ENCODE measurements at regions not wholly inside any gene's neighbourhood (a gene's known extent, or its start where the extent isn't known, plus 50 kb on each side); places are given as distances from the start of the nearest gene placed in this dataset.

GRCh38 chr20:43799150-43799711, 72.4 kb upstream of the GTSF1L start:
- DNase-seq = no peak

- no peak for DNase-seq
Measured at GRCh38 chr20:43798291-43799149, 71.7 kb upstream of the GTSF1L start.

DNA sequence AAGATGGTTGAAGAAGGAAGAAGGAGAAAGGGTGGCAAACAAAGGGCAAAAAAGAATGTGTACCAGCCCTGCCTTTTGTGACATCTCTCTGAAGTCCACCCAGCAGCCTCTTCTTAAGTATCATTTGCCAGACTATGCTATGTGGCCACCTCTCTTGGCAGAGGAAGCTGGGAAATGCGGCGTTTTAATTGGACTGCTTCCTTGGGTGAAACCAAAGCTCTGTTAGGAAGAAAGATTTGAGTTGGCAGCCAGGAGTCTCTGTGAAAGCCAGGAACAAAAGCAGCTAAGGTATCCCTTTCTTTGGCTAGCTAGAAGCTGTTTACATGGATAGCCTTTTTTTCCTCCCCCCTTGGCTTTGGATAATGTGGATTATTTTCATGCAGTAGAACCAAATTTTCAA, 67.5 kb upstream of the GTSF1L start:
- no peak for DNase-seq

- no peak for DNase-seq
Measured at GRCh38 chr20:43789593-43789992, 62.8 kb upstream of the GTSF1L start.

DNA sequence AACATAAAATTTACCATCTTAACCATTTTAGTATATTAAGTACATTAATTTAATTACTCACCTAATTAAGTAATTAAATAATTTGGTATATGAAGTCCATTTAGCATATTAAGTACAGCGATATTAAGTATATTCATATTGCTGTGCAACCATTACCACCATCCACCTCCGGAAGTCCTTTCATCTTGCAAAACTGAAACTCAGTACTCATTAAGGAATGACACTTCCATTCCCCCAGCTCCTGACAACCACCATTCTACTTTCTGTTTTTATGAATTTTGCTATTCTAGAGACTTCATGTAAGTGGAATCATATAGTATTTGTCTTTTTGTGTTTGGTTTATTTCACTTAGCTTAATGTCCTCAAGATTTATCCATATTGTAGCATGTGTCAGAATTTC, 61.1 kb upstream of the GTSF1L start:
- DNase-seq = no peak

DNA sequence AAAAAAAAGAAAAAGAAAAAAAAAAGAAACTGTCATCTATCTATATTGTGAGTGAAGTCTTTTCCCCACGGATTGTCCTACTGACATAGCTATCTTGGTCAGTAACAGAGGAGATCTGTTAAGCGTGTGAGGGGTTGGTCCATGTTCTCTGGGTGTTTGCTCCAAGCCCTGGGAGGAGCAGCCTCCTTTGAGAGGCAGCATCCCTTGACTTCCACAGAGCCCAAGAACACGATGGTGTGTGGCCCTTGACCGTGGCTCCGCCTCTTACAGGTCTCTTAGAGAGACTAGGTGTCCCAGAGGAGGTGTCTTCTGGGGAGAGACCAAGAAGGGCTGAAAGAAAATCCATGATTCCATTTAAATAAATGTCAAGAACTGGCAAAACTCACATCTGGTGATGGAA, 60.1 kb upstream of the GTSF1L start:
- no peak for DNase-seq

- no peak for DNase-seq
Measured at GRCh38 chr20:43781215-43781614, 54.4 kb upstream of the GTSF1L start.

- no peak for DNase-seq
Measured at GRCh38 chr20:43778375-43778774, 51.6 kb upstream of the GTSF1L start.

DNA sequence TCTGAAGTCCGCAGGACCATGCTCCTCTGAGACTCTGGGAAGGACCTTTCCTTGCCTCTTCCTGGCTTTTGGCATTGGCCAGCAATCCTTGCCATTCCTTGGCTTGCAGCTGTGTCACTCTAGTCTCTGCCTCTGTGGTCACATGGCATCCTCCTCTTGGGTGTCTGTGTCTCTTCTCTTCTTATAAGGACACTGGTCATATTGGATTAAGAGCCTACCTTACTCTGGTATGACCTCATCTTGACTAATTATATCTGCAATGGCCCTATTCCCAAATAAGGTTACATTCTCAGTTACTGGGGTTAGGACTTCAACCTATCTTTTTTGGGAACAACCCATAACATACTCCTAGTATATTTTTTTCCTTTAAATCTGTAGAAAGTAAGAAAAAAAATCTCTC, 49.9 kb upstream of the GTSF1L start:
- no peak for DNase-seq

Data from NCI-H2029 (cell line).